SJCRH30 (cell line): ENCODE measurements at regions not wholly inside any gene's neighbourhood (a gene's known extent, or its start where the extent isn't known, plus 50 kb on each side); places are given as distances from the start of the nearest gene placed in this dataset.

Source experiments
- DNase-seq, 2 experiments: peaks; one replicate each; pipeline ENCODE4 v3.0.0-alpha.2; 2015 to 2020
- H3K27ac ChIP-seq: fragments of 250-450 bp; sonication (Bioruptor Pico); 2 replicates; pipeline ENCODE4 v1.5.1; 2020; ENCODE audit warnings: mild to moderate bottlenecking, moderate library complexity
- H3K27me3 ChIP-seq: fragments of 250-450 bp; sonication (Bioruptor Pico); 2 replicates; pipeline ENCODE4 v1.5.1; 2020; ENCODE audit warnings: mild to moderate bottlenecking, moderate library complexity
- H3K36me3 ChIP-seq: fragments of 250-450 bp; sonication (Bioruptor Pico); 2 replicates; pipeline ENCODE4 v1.5.1; 2020; ENCODE audit warnings: mild to moderate bottlenecking, moderate library complexity
- H3K4me1 ChIP-seq: fragments of 250-450 bp; sonication (Bioruptor Pico); 2 replicates; pipeline ENCODE4 v1.5.1; 2020; ENCODE audit warnings: mild to moderate bottlenecking, moderate library complexity
- H3K4me3 ChIP-seq: fragments of 250-450 bp; sonication (Bioruptor Pico); 2 replicates; pipeline ENCODE4 v1.5.1; 2020; ENCODE audit warnings: mild to moderate bottlenecking, moderate library complexity
- H3K9me3 ChIP-seq: fragments of 250-450 bp; sonication (Bioruptor Pico); replicated peaks from 2 replicates; pipeline ENCODE4 v1.5.1; 2020; ENCODE audit warnings: mild to moderate bottlenecking, moderate library complexity

- Histone ChIP-seq H3K27ac (no peak overlapping the region), H3K9me3 (no peaks in the 10 kb centered on the region), H3K36me3 (no peaks in the 10 kb centered on the region), H3K4me3 (no peak overlapping the region), H3K27me3 (no peaks in the 10 kb centered on the region), H3K4me1 (no peaks in the 10 kb centered on the region)
- DNase-seq, result no peak
Measured at GRCh38 chr16:8476824-8477223, 113.5 kb downstream of the TMEM114 start.

GRCh38 chr16:8474587-8474986 lies 115.7 kb downstream of the TMEM114 start:
- no peaks in the 10 kb centered on the region for H3K27me3 ChIP-seq
- no peak overlapping the region for H3K27ac ChIP-seq

GRCh38 chr16:8469102-8469778 lies 121.1 kb downstream of the TMEM114 start:
- H3K4me1 ChIP-seq, result no peaks in the 10 kb centered on the region
- H3K9me3 ChIP-seq, result no peaks in the 10 kb centered on the region
- no peaks in the 10 kb centered on the region for H3K27me3 ChIP-seq
- DNase-seq, result no peak
- H3K36me3 ChIP-seq, result no peaks in the 10 kb centered on the region
- H3K4me3 ChIP-seq, result no peak overlapping the region
- no peak overlapping the region for H3K27ac ChIP-seq

More at GRCh38 chr16:8474587-8474986, 115.7 kb downstream of the TMEM114 start:
- Histone ChIP-seq H3K4me1 (no peaks in the 10 kb centered on the region), H3K4me3 (no peak overlapping the region), H3K36me3 (no peaks in the 10 kb centered on the region), H3K9me3 (no peaks in the 10 kb centered on the region)
- DNase-seq, result no peak

- no peak overlapping the region for H3K27ac ChIP-seq
- no peaks in the 10 kb centered on the region for H3K27me3 ChIP-seq
Measured at GRCh38 chr16:8464979-8465378, 125.3 kb downstream of the TMEM114 start.

GRCh38 chr16:8459085-8459733 lies 131.1 kb downstream of the TMEM114 start:
- H3K4me1 ChIP-seq, result no peaks in the 10 kb centered on the region
- H3K9me3 ChIP-seq, result no peaks in the 10 kb centered on the region
- no peaks in the 10 kb centered on the region for H3K36me3 ChIP-seq
- H3K27me3 ChIP-seq, result no peaks in the 10 kb centered on the region
- DNase-seq, result no peak
- H3K4me3 ChIP-seq, result no peak overlapping the region
- no peak overlapping the region for H3K27ac ChIP-seq

More at GRCh38 chr16:8464979-8465378, 125.3 kb downstream of the TMEM114 start:
- Histone ChIP-seq H3K9me3 (no peaks in the 10 kb centered on the region), H3K36me3 (no peaks in the 10 kb centered on the region), H3K4me3 (no peak overlapping the region), H3K4me1 (no peaks in the 10 kb centered on the region)
- no peak for DNase-seq

GRCh38 chr16:8458481-8459046 lies 131.7 kb downstream of the TMEM114 start:
- no peaks in the 10 kb centered on the region for H3K4me1 ChIP-seq
- no peak for DNase-seq
- H3K4me3 ChIP-seq, result no peak overlapping the region
- no peaks in the 10 kb centered on the region for H3K36me3 ChIP-seq
- no peaks in the 10 kb centered on the region for H3K27me3 ChIP-seq
- H3K9me3 ChIP-seq, result no peaks in the 10 kb centered on the region
- no peak overlapping the region for H3K27ac ChIP-seq

DNA sequence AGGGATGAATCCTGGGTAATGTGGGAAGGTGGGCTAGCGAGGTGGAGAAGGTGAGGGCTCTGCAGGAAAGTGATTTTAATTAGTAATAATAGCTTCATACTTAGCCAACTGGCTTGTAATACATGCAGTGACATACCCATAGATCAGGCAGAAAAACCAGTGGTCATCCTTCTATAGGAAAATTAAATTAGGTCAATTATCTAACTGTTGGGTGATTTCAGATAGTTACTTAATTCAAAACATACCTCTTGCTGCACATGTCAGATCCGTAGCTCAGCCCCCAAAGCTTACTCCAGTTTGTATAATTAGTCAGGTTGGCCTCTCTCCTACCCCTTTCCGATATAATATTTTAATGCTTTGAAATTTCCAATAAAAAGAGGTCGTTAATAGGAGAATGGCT lies 137.0 kb downstream of the TMEM114 start:
- no peaks in the 10 kb centered on the region for H3K9me3 ChIP-seq
- H3K36me3 ChIP-seq, result no peaks in the 10 kb centered on the region
- H3K4me1 ChIP-seq, result no peaks in the 10 kb centered on the region
- no peak overlapping the region for H3K4me3 ChIP-seq
- H3K27me3 ChIP-seq, result no peaks in the 10 kb centered on the region
- H3K27ac ChIP-seq, result no peak overlapping the region
- DNase-seq, result no peak

GRCh38 chr16:8452941-8453340 lies 137.4 kb downstream of the TMEM114 start:
- H3K4me3 ChIP-seq, result no peak overlapping the region
- no peak overlapping the region for H3K27ac ChIP-seq
- H3K9me3 ChIP-seq, result no peaks in the 10 kb centered on the region
- H3K4me1 ChIP-seq, result no peaks in the 10 kb centered on the region
- no peaks in the 10 kb centered on the region for H3K27me3 ChIP-seq
- no peak for DNase-seq
- no peaks in the 10 kb centered on the region for H3K36me3 ChIP-seq

DNA sequence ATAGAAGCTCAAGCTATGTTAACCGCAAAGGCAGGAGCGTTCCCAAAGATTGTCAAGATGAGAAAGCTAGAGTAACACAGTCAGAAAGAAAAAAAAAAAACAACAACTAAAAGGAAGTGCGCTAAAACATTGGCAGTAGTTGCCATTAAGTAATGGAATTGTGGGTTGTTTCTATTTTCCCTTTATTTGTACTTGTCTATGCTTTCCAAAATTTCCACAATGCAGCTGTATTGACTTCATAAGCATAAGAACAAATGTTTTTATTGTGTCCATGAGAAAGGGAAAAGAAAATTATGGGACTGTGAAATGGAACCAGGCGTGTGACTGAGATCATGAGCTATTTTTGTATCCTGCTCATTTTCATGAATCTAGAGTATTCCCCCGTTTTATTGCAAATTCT lies 153.4 kb downstream of the TMEM114 start:
- DNase-seq, result no peak
- Histone ChIP-seq H3K4me3 (no peak overlapping the region), H3K4me1 (no peaks in the 10 kb centered on the region), H3K27ac (no peak overlapping the region), H3K27me3 (no peaks in the 10 kb centered on the region), H3K36me3 (no peaks in the 10 kb centered on the region), H3K9me3 (no peaks in the 10 kb centered on the region)

DNA sequence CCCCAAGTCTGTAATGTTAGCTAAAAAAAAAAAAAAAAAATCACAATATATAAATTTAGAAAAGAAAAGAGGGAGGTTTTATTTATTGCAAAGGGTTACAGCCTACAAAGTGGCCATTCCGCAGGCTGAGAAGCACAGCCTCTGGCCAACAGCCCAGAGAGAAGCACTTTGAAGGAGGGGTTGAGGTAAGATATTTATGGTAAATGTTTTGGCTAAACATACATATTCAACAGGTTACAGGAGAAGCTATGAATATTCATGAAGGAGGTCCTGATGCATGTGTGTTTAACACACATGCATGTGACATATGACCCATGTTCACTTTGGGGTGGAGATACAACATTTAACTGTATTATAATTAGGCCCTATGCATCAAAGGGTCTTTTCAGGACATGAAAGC lies 158.5 kb downstream of the TMEM114 start:
- no peaks in the 10 kb centered on the region for H3K4me1 ChIP-seq
- H3K36me3 ChIP-seq, result no peaks in the 10 kb centered on the region
- no peaks in the 10 kb centered on the region for H3K9me3 ChIP-seq
- H3K4me3 ChIP-seq, result no peak overlapping the region
- H3K27me3 ChIP-seq, result no peaks in the 10 kb centered on the region
- H3K27ac ChIP-seq, result no peak overlapping the region
- DNase-seq, result no peak

DNA sequence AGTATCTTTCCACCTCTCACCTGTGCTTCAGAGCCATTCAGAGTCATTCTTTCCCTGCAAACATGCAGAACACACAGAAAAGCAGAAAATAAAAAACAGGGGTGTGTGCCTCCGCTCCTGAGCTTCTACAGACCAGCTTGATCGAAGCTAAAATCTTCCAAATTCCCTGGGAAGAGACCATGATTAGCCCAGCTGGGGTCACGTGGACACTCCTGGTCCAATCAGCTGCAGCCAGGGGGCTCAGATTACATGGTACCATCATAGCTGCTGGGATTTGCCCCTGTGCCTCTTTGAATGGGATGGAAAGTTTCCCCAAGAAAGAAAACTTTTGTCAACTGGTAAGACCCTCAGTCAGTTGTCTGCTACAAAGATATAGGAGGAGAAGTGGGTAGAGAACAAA lies 159.9 kb downstream of the TMEM114 start:
- no peaks in the 10 kb centered on the region for H3K27me3 ChIP-seq
- peak in 1 of 2 experiments; percentile 3 for DNase-seq
- H3K36me3 ChIP-seq, result no peaks in the 10 kb centered on the region
- H3K9me3 ChIP-seq, result no peaks in the 10 kb centered on the region
- H3K4me1 ChIP-seq, result no peaks in the 10 kb centered on the region
- no peak overlapping the region for H3K4me3 ChIP-seq
- no peak overlapping the region for H3K27ac ChIP-seq

DNA sequence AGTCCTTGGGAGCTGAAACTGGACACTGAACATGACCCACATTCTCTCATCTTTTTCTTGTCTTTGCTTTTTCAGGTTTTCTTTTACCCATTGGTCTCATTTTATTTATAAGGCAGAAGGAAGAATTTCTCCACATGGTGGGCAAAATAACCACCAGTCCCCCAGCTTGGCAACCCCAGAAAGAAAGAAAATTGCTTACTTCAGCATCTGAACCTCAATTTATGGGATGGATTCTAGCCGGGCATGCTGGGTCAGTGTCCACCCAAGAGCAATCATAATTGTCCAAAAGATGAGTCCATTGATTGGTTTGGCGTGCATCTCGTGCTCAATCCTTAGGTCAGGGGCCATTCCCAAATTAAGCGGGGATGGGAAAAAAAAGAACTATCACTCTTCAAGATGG lies 163.7 kb downstream of the TMEM114 start:
- Histone ChIP-seq H3K36me3 (no peaks in the 10 kb centered on the region), H3K9me3 (no peaks in the 10 kb centered on the region), H3K4me3 (no peak overlapping the region), H3K4me1 (no peaks in the 10 kb centered on the region), H3K27me3 (no peaks in the 10 kb centered on the region), H3K27ac (no peak overlapping the region)
- no peak for DNase-seq

GRCh38 chr16:8417145-8417544 lies 173.2 kb downstream of the TMEM114 start:
- Histone ChIP-seq H3K4me1 (no peaks in the 10 kb centered on the region), H3K4me3 (no peak overlapping the region), H3K27ac (no peak overlapping the region), H3K36me3 (no peaks in the 10 kb centered on the region), H3K27me3 (no peaks in the 10 kb centered on the region), H3K9me3 (no peaks in the 10 kb centered on the region)
- DNase-seq, result no peak

- Histone ChIP-seq H3K36me3 (no peaks in the 10 kb centered on the region), H3K27me3 (no peaks in the 10 kb centered on the region), H3K9me3 (no peaks in the 10 kb centered on the region), H3K4me1 (no peaks in the 10 kb centered on the region), H3K4me3 (no peak overlapping the region), H3K27ac (no peak overlapping the region)
- DNase-seq, result no peak
Measured at GRCh38 chr16:8408855-8409567, 181.3 kb downstream of the TMEM114 start.

DNA sequence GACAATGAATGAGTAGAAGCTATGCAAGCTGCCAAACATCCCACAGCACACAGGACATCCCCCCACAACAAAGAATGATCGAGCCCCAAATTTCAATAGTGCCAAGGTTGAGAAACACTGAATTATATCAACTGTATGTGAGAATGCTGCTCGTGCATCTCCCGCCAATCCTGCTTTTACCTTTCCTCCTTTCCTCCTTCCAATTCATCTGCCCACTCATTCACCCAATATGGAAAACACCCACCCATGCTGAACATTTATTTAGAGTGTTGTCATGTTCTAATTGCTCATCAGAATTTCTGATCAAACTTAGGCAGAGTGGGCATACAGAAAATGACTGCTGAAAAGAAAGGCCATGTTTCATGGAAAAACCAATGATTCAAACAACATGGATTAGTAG lies 183.0 kb downstream of the TMEM114 start:
- Histone ChIP-seq H3K27ac (no peak overlapping the region), H3K9me3 (no peaks in the 10 kb centered on the region), H3K36me3 (no peaks in the 10 kb centered on the region), H3K4me1 (no peaks in the 10 kb centered on the region), H3K27me3 (no peaks in the 10 kb centered on the region), H3K4me3 (no peak overlapping the region)
- DNase-seq, result no peak
